ENCODE measurements at regions not wholly inside any gene's neighbourhood (a gene's known extent, or its start where the extent isn't known, plus 50 kb on each side); places are given as distances from the start of the nearest gene placed in this dataset.

GRCh38 chr1:25023190-25023578, 93.1 kb upstream of the RUNX3 start:
- TF ChIP-seq, protein P1, sequence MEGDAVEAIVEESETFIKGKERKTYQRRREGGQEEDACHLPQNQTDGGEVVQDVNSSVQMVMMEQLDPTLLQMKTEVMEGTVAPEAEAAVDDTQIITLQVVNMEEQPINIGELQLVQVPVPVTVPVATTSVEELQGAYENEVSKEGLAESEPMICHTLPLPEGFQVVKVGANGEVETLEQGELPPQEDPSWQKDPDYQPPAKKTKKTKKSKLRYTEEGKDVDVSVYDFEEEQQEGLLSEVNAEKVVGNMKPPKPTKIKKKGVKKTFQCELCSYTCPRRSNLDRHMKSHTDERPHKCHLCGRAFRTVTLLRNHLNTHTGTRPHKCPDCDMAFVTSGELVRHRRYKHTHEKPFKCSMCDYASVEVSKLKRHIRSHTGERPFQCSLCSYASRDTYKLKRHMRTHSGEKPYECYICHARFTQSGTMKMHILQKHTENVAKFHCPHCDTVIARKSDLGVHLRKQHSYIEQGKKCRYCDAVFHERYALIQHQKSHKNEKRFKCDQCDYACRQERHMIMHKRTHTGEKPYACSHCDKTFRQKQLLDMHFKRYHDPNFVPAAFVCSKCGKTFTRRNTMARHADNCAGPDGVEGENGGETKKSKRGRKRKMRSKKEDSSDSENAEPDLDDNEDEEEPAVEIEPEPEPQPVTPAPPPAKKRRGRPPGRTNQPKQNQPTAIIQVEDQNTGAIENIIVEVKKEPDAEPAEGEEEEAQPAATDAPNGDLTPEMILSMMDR (IDR thresholded peaks at IDR 0.05; ENCODE audit: low read depth, low read length, poor library complexity, severe bottlenecking): no peak
- TF ChIP-seq EZH2phosphoT487 (IDR thresholded peaks at IDR 0.05; ENCODE audit: borderline replicate concordance, low read length): no peak

Measured in DOHH2 (cell line).